GM12891 (cell line): ENCODE measurements at regions not wholly inside any gene's neighbourhood (a gene's known extent, or its start where the extent isn't known, plus 50 kb on each side); places are given as distances from the start of the nearest gene placed in this dataset.

Experiments
- POLR2AphosphoS5 ChIP-seq: IDR thresholded peaks from 2 replicates; pipeline ENCODE4 v1.6.1; 2011; ENCODE audit warnings: low read depth, low read length, control low read depth
- POU2F2 ChIP-seq: IDR thresholded peaks from 2 replicates; pipeline ENCODE4 v1.6.1; 2011; ENCODE audit warnings: low read depth, mild to moderate bottlenecking, control low read depth, low read length, moderate library complexity
- TAF1 ChIP-seq: IDR thresholded peaks from 2 replicates; pipeline ENCODE4 v1.6.1; 2011; ENCODE audit warnings: low read depth, low read length, control low read depth

GRCh38 chr2:146158072-146158674, 1638.3 kb upstream of the ZEB2 start:
- no peak for TF ChIP-seq POU2F2
- no peak for TF ChIP-seq POLR2AphosphoS5
- no peak for TF ChIP-seq TAF1
